Neural cell (in vitro differentiated cells): ENCODE measurements at regions not wholly inside any gene's neighbourhood (a gene's known extent, or its start where the extent isn't known, plus 50 kb on each side); places are given as distances from the start of the nearest gene placed in this dataset.

ENCODE experiments used
- H2AFZ ChIP-seq: fragments of 200-600, 300-800 bp; sonication (generic), shearing (Covaris generic); 2 replicates; pipeline ENCODE4 v1.6.0; 2014; ENCODE audit warnings: low read depth, mild to moderate bottlenecking, antibody characterized with exemption, low read length, moderate library complexity
- H3F3A ChIP-seq: fragments of 200-600 bp; shearing (Covaris generic); 2 replicates; pipeline ENCODE4 v1.6.1; 2016; ENCODE audit warnings: mild to moderate bottlenecking, moderate library complexity, mixed read lengths, antibody characterized with exemption, low read length; ENCODE audit not compliant: insufficient read depth, poor library complexity, severe bottlenecking
- H3K27ac ChIP-seq: fragments of 200-600, 300-800 bp; sonication (generic), shearing (Covaris generic); 2 replicates; pipeline ENCODE4 v1.5.1; 2014; ENCODE audit warnings: mild to moderate bottlenecking, low read length, moderate library complexity
- H3K27me3 ChIP-seq: fragments of 300-800, 200-600 bp; sonication (generic), shearing (Covaris generic); 2 replicates; pipeline ENCODE4 v1.6.0; 2014; ENCODE audit warnings: mild to moderate bottlenecking, low read depth, low read length, moderate library complexity; ENCODE audit not compliant: insufficient read depth
- H3K36me3 ChIP-seq: fragments of 300-800, 200-600 bp; sonication (generic), shearing (Covaris generic); 2 replicates; pipeline ENCODE4 v1.5.1; 2014; ENCODE audit warnings: mild to moderate bottlenecking, antibody characterized with exemption, low read length, moderate library complexity; ENCODE audit not compliant: insufficient read depth
- H3K4me2 ChIP-seq: fragments of 300-800, 200-600 bp; sonication (generic), shearing (Covaris generic); 2 replicates; pipeline ENCODE4 v1.6.0; 2014; ENCODE audit warnings: mild to moderate bottlenecking, low read length
- H3K4me3 ChIP-seq: fragments of 300-800, 200-600 bp; sonication (generic), shearing (Covaris generic); 2 replicates; pipeline ENCODE4 v1.5.1; 2014; ENCODE audit warnings: mild to moderate bottlenecking, low read length, moderate library complexity
- H3K79me2 ChIP-seq: fragments of 200-600 bp; shearing (Covaris generic); replicated peaks from 2 replicates; pipeline ENCODE4 v1.6.0; 2014; ENCODE audit warnings: mild to moderate bottlenecking, low read length, moderate library complexity; ENCODE audit not compliant: insufficient read depth
- H3K9ac ChIP-seq: fragments of 300-800, 200-600 bp; sonication (generic), shearing (Covaris generic); 2 replicates; pipeline ENCODE4 v1.6.1; 2016; ENCODE audit warnings: mild to moderate bottlenecking, low read length, mixed read lengths
- H3K9me2 ChIP-seq: fragments of 200-600 bp; shearing (Covaris generic); 2 replicates; pipeline ENCODE4 v1.6.1; 2016; ENCODE audit warnings: mild to moderate bottlenecking, low read length, mixed read lengths; ENCODE audit not compliant: insufficient read depth
- H3K9me3 ChIP-seq: fragments of 200-600, 300-800 bp; sonication (generic), shearing (Covaris generic); 2 replicates; pipeline ENCODE4 v1.6.1; 2016; ENCODE audit warnings: mild to moderate bottlenecking, mixed run types, low read length, moderate library complexity, mixed read lengths
- H4K20me1 ChIP-seq: fragments of 200-600 bp; shearing (Covaris generic); 2 replicates; pipeline ENCODE4 v1.6.1; 2016; ENCODE audit warnings: mild to moderate bottlenecking, mixed run types; ENCODE audit not compliant: insufficient read depth
- CTCF ChIP-seq: fragments of 450-650 bp; IDR thresholded peaks from 2 replicates; pipeline ENCODE4 v1.5.1; 2014; ENCODE audit warnings: antibody characterized with exemption, mild to moderate bottlenecking, moderate library complexity; ENCODE audit not compliant: poor library complexity, severe bottlenecking
- EP300 ChIP-seq: fragments of 450-650 bp; conservative IDR thresholded peaks from 2 replicates; pipeline ENCODE4 v1.6.1; 2014; ENCODE audit warnings: antibody characterized with exemption, mild to moderate bottlenecking, moderate library complexity; ENCODE audit not compliant: poor library complexity, severe bottlenecking
- EZH2 ChIP-seq: fragments of 200-600, 300-800 bp; shearing (Covaris generic), sonication (generic); IDR thresholded peaks from 2 replicates; pipeline ENCODE4 v1.6.1; 2014; ENCODE audit warnings: antibody characterized with exemption, low read length, borderline replicate concordance, mild to moderate bottlenecking; ENCODE audit not compliant: insufficient read depth, poor library complexity, severe bottlenecking
- MXI1 ChIP-seq: fragments of 450-650 bp; conservative IDR thresholded peaks from 2 replicates; pipeline ENCODE4 v1.6.1; 2014; ENCODE audit warnings: antibody characterized with exemption, mild to moderate bottlenecking; ENCODE audit not compliant: poor library complexity, severe bottlenecking
- POLR2AphosphoS5 ChIP-seq: IDR thresholded peaks from 2 replicates; pipeline ENCODE4 v1.6.1; 2012
- RAD21 ChIP-seq: fragments of 450-650 bp; conservative IDR thresholded peaks from 2 replicates; pipeline ENCODE4 v1.6.1; 2014; ENCODE audit warnings: antibody characterized with exemption, mild to moderate bottlenecking, moderate library complexity
- REST ChIP-seq: IDR thresholded peaks from 2 replicates; pipeline ENCODE4 v1.6.1; 2012; ENCODE audit warnings: borderline replicate concordance
- SMC3 ChIP-seq: fragments of 450-650 bp; conservative IDR thresholded peaks from 2 replicates; pipeline ENCODE4 v1.6.1; 2014; ENCODE audit warnings: antibody characterized with exemption, mild to moderate bottlenecking, moderate library complexity; ENCODE audit not compliant: poor library complexity
- TAF1 ChIP-seq: IDR thresholded peaks from 2 replicates; pipeline ENCODE4 v1.6.1; 2012; ENCODE audit warnings: low read depth

GRCh38 chr1:78301141-78301540 lies 189.6 kb upstream of the PTGFR start:
- H3K27me3 ChIP-seq, result no peaks in the 10 kb centered on the region
- no peak for TF ChIP-seq CTCF
- TF ChIP-seq EZH2, result no peak
- no peaks in the 10 kb centered on the region for H3K36me3 ChIP-seq
- no peak overlapping the region for H3K4me3 ChIP-seq
- no peaks in the 10 kb centered on the region for H3F3A ChIP-seq
- no peak overlapping the region for H3K9ac ChIP-seq
- no peaks in the 10 kb centered on the region for H3K9me3 ChIP-seq
- H3K27ac ChIP-seq, result no peak overlapping the region
- no peak overlapping the region for H2AFZ ChIP-seq
- no peaks in the 10 kb centered on the region for H4K20me1 ChIP-seq
- no peaks in the 10 kb centered on the region for H3K79me2 ChIP-seq
- no peaks in the 10 kb centered on the region for H3K9me2 ChIP-seq
- no peak overlapping the region for H3K4me2 ChIP-seq

GRCh38 chr1:78303620-78304019 lies 187.2 kb upstream of the PTGFR start:
- Histone ChIP-seq H4K20me1 (no peaks in the 10 kb centered on the region), H3K79me2 (no peaks in the 10 kb centered on the region), H3K4me2 (no peak overlapping the region), H3K9ac (no peak overlapping the region), H3K36me3 (no peaks in the 10 kb centered on the region), H3K9me3 (no peaks in the 10 kb centered on the region), H3K9me2 (no peaks in the 10 kb centered on the region), H2AFZ (no peak overlapping the region), H3K4me3 (no peak overlapping the region), H3F3A (no peaks in the 10 kb centered on the region), H3K27me3 (no peaks in the 10 kb centered on the region), H3K27ac (no peak overlapping the region)
- no peak for TF ChIP-seq EP300
- TF ChIP-seq CTCF, result no peak
- TF ChIP-seq SMC3, result no peak
- no peak for TF ChIP-seq TAF1
- TF ChIP-seq EZH2, result no peak
- TF ChIP-seq POLR2AphosphoS5, result no peak
- no peak for TF ChIP-seq RAD21
- no peak for TF ChIP-seq MXI1
- TF ChIP-seq REST, result no peak
